ENCODE measurements at regions not wholly inside any gene's neighbourhood (a gene's known extent, or its start where the extent isn't known, plus 50 kb on each side); places are given as distances from the start of the nearest gene placed in this dataset.

DNA sequence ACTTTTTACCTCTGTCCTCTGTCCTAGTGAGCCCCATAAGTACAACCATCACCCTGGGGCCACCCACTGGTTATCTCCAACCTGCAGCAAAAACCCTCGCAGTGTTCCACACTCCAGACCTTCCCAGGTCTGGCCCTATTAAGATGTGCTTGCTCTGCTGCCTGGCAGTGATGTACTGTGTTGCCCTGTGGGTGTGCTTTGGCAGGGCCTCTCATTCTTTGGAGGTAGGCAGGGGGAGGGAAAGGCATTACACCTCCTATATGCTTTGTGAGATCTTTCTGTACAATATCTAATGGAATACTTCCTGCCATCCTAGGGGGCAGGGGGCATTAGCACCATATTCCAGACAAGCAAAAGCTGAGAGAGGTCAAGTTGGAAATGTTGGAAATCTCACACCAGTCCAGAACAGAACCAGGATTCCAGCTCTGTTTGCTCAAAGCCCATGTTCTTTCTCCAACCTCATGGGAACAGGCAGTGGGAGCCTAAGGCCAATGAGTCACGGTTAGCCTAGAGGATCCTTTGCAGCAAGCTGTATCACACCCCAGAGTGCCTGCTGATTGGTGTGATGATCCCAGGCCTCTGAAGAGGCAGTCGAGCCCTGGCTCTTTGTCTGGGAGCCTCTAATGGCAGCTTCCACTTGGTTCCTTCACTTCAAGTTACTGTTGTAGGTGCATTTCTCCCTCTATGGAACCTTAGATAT is 59.7 kb upstream of the UBL3 start:
- TF ChIP-seq, protein P1, sequence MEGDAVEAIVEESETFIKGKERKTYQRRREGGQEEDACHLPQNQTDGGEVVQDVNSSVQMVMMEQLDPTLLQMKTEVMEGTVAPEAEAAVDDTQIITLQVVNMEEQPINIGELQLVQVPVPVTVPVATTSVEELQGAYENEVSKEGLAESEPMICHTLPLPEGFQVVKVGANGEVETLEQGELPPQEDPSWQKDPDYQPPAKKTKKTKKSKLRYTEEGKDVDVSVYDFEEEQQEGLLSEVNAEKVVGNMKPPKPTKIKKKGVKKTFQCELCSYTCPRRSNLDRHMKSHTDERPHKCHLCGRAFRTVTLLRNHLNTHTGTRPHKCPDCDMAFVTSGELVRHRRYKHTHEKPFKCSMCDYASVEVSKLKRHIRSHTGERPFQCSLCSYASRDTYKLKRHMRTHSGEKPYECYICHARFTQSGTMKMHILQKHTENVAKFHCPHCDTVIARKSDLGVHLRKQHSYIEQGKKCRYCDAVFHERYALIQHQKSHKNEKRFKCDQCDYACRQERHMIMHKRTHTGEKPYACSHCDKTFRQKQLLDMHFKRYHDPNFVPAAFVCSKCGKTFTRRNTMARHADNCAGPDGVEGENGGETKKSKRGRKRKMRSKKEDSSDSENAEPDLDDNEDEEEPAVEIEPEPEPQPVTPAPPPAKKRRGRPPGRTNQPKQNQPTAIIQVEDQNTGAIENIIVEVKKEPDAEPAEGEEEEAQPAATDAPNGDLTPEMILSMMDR (IDR thresholded peaks at IDR 0.05) = no peak
- no peak for TF ChIP-seq POLR2A (IDR thresholded peaks at IDR 0.05)

Measured in uterus (tissue), 2 donors.